ENCODE measurements at regions not wholly inside any gene's neighbourhood (a gene's known extent, or its start where the extent isn't known, plus 50 kb on each side); places are given as distances from the start of the nearest gene placed in this dataset.

DNA sequence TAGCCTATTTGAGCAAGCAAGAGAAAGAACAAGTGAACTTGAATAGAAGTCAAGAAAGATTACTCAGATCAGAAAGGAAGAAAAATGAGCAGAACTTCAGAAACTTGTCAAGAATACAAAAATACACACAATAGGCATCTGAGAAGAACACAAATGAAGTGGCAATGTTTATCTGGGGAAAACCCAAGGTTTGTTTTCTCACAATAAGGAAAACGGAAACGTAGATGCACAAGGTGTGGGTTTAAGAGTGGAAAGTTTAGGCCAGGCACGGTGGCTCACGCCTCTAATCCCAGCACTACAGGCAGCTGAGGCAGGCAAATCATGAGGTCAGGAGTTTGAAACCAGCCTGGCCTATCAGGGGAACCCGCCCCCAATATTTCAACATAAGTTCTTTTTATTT lies 159.5 kb upstream of the GYPC start:
- TF ChIP-seq, protein P1, sequence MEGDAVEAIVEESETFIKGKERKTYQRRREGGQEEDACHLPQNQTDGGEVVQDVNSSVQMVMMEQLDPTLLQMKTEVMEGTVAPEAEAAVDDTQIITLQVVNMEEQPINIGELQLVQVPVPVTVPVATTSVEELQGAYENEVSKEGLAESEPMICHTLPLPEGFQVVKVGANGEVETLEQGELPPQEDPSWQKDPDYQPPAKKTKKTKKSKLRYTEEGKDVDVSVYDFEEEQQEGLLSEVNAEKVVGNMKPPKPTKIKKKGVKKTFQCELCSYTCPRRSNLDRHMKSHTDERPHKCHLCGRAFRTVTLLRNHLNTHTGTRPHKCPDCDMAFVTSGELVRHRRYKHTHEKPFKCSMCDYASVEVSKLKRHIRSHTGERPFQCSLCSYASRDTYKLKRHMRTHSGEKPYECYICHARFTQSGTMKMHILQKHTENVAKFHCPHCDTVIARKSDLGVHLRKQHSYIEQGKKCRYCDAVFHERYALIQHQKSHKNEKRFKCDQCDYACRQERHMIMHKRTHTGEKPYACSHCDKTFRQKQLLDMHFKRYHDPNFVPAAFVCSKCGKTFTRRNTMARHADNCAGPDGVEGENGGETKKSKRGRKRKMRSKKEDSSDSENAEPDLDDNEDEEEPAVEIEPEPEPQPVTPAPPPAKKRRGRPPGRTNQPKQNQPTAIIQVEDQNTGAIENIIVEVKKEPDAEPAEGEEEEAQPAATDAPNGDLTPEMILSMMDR (conservative IDR thresholded peaks at IDR 0.05; ENCODE audit: low read depth, low read length): no peak
- no peak for TF ChIP-seq EZH2 (IDR thresholded peaks at IDR 0.05; ENCODE audit: borderline replicate concordance, low read depth, low read length, poor library complexity, severe bottlenecking)
